ENCODE measurements at regions not wholly inside any gene's neighbourhood (a gene's known extent, or its start where the extent isn't known, plus 50 kb on each side); places are given as distances from the start of the nearest gene placed in this dataset.
A peak's percentile ranks its signal among the peaks of the same experiment; 100 is the strongest.

DNA sequence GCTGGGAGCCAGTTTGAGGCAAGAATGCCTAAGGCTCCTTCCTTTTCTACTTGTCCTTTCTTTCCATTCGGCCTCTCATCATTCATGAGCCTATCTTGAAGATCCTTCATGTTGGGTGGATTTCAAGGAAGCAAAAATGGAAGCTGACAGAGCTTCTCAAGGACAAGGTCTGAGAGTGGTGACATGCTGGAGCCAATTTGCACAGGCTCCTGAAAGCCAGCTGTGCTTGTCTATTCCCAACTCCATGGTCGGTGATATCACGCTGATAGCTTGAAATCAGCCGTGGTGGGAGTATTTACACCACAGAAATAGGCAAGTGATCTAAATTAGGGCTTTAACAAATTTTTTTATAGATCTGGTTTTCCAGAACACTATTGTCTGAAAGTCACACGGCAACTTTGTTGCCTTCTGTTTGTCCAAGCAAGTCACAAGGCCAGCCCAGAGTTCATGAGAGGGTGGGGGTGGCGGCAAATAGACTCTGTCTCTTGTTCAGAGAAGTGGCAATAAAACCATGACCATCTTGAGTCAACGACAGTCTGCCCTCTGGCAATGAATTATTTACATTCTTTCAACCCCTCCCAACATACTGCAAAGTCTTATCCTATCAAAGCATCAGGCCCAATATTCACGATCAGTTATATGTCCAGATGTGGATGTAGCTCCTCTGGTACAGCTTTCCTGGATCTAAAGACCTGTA lies 49.9 kb upstream of the SLC35F5 start:
- no peak overlapping the region for H2BK5ac ChIP-seq (ENCODE audit: low read depth, low read length, poor library complexity, severe bottlenecking)
- H2AK9ac ChIP-seq (replicated peaks; ENCODE audit: low read depth, low read length, poor library complexity): no peak overlapping the region
- CTCF ChIA-PET: no interaction called here
- H3K14ac ChIP-seq (replicated peaks; ENCODE audit: low read depth, low read length): no peak overlapping the region
- no peak overlapping the region for H3K56ac ChIP-seq (ENCODE audit: extremely low read depth, insufficient read depth, low read length)
- H2BK15ac ChIP-seq (ENCODE audit: low read depth, low read length): no peak overlapping the region
- no TSS peak for BruUV-seq (replicated peaks)
- H2AFZ ChIP-seq (replicated peaks; ENCODE audit: low read length, poor library complexity): no peak overlapping the region
- H2BK120ac ChIP-seq (ENCODE audit: low read depth, low read length): no peak overlapping the region
- H2BK20ac ChIP-seq (ENCODE audit: low read depth, low read length): peak overlapping the region; percentile 28; the same call in 1 of the 2 replicates
- no peak overlapping the region for H3K23ac ChIP-seq (ENCODE audit: low read depth, low read length)
- no peaks in the 10 kb centered on the region for H3K27me3 ChIP-seq (ENCODE audit: control insufficient read depth, insufficient read depth, low read length)
- ATAC-seq (ENCODE audit: low read depth) (no peak), DNase-seq (no peak)
- 78% methylated on average over 3 of the region's 8 CpGs; no CpG with 5 or more reads in 1 of the 2 experiments for WGBS, 2 experiments (ENCODE audit: extremely low coverage in 2 of 2, insufficient read length in 1 of 2)
- no peak overlapping the region for H2AK5ac ChIP-seq (ENCODE audit: low read depth, low read length)
- H3K4ac ChIP-seq (ENCODE audit: low read depth, low read length): no peak overlapping the region
- no peaks in the 10 kb centered on the region for H3K79me1 ChIP-seq (ENCODE audit: low read depth in 1 of 2, low read length in 2 of 2)
- in situ Hi-C loops (cut with MboI; ENCODE audit: low sequenced_read_pairs) (no loop called here), dilution Hi-C loops (cut with HindIII; ENCODE audit: low sequenced_read_pairs, unreplicated experiment) (no loop called here), intact Hi-C loops (cut with micrococcal nuclease) (no loop called here)
- no peaks in the 10 kb centered on the region for H4K20me1 ChIP-seq (ENCODE audit: insufficient read depth, low read length)
- no peak overlapping the region for H3K27ac ChIP-seq (ENCODE audit: insufficient read depth, low read length)
- TF ChIP-seq RFX5 (IDR thresholded peaks at IDR 0.05; ENCODE audit: low read depth, low read length): no peak
- TF ChIP-seq CEBPB (IDR thresholded peaks at IDR 0.05; ENCODE audit: low read depth, low read length): no peak
- TF ChIP-seq MAZ (IDR thresholded peaks at IDR 0.05; ENCODE audit: borderline replicate concordance, low read depth, low read length): no peak
- no peak for TF ChIP-seq RCOR1 (IDR thresholded peaks at IDR 0.05; ENCODE audit: insufficient replicate concordance, low read length)
- no peak for TF ChIP-seq CHD1 (IDR thresholded peaks at IDR 0.05; ENCODE audit: low read depth, low read length)
- TF ChIP-seq RAD21 (IDR thresholded peaks at IDR 0.05; ENCODE audit: low read length): no peak
- TF ChIP-seq NFE2L2 (IDR thresholded peaks at IDR 0.05; ENCODE audit: low read depth, low read length): no peak
- no peak for TF ChIP-seq MXI1 (IDR thresholded peaks at IDR 0.05; ENCODE audit: borderline replicate concordance, low read depth, low read length)
- TF ChIP-seq MAFK (IDR thresholded peaks at IDR 0.05; ENCODE audit: low read depth, low read length): no peak
- TF ChIP-seq, protein P1, sequence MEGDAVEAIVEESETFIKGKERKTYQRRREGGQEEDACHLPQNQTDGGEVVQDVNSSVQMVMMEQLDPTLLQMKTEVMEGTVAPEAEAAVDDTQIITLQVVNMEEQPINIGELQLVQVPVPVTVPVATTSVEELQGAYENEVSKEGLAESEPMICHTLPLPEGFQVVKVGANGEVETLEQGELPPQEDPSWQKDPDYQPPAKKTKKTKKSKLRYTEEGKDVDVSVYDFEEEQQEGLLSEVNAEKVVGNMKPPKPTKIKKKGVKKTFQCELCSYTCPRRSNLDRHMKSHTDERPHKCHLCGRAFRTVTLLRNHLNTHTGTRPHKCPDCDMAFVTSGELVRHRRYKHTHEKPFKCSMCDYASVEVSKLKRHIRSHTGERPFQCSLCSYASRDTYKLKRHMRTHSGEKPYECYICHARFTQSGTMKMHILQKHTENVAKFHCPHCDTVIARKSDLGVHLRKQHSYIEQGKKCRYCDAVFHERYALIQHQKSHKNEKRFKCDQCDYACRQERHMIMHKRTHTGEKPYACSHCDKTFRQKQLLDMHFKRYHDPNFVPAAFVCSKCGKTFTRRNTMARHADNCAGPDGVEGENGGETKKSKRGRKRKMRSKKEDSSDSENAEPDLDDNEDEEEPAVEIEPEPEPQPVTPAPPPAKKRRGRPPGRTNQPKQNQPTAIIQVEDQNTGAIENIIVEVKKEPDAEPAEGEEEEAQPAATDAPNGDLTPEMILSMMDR (conservative IDR thresholded peaks at IDR 0.05; ENCODE audit: low read depth, low read length): no peak
- TF ChIP-seq SMC3 (IDR thresholded peaks at IDR 0.05; ENCODE audit: low read depth, low read length): no peak
- TF ChIP-seq, protein P2, sequence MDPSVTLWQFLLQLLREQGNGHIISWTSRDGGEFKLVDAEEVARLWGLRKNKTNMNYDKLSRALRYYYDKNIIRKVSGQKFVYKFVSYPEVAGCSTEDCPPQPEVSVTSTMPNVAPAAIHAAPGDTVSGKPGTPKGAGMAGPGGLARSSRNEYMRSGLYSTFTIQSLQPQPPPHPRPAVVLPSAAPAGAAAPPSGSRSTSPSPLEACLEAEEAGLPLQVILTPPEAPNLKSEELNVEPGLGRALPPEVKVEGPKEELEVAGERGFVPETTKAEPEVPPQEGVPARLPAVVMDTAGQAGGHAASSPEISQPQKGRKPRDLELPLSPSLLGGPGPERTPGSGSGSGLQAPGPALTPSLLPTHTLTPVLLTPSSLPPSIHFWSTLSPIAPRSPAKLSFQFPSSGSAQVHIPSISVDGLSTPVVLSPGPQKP (IDR thresholded peaks at IDR 0.05; ENCODE audit: borderline replicate concordance, low read depth, low read length): no peak
- no peak for TF ChIP-seq BHLHE40 (IDR thresholded peaks at IDR 0.05; ENCODE audit: low read depth, low read length)
- TF ChIP-seq, protein P3, sequence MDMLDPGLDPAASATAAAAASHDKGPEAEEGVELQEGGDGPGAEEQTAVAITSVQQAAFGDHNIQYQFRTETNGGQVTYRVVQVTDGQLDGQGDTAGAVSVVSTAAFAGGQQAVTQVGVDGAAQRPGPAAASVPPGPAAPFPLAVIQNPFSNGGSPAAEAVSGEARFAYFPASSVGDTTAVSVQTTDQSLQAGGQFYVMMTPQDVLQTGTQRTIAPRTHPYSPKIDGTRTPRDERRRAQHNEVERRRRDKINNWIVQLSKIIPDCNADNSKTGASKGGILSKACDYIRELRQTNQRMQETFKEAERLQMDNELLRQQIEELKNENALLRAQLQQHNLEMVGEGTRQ (IDR thresholded peaks at IDR 0.05; ENCODE audit: low read depth, low read length): no peak
- TF ChIP-seq FOS (IDR thresholded peaks at IDR 0.05; ENCODE audit: low read depth, low read length): no peak
- no peak for TF ChIP-seq POLR2A (IDR thresholded peaks at IDR 0.05; ENCODE audit: low read depth, low read length)
- H3K4me1 ChIP-seq (ENCODE audit: control insufficient read depth, insufficient read depth, low read length): no peaks in the 10 kb centered on the region
- no peak overlapping the region for H3K4me2 ChIP-seq (ENCODE audit: low read depth, low read length)
- no peaks in the 10 kb centered on the region for H3K36me3 ChIP-seq (ENCODE audit: control insufficient read depth, insufficient read depth, low read length)
- H3K9ac ChIP-seq (ENCODE audit: low read depth, low read length): no peak overlapping the region
- no peak overlapping the region for H3K18ac ChIP-seq (ENCODE audit: low read depth, low read length)
- H3K4me3 ChIP-seq (ENCODE audit: insufficient read depth, low read depth, low read length): no peak overlapping the region
- H3K9me1 ChIP-seq (ENCODE audit: insufficient read depth, low read length): no peaks in the 10 kb centered on the region
- no peaks in the 10 kb centered on the region; the same call in 1 of the 2 replicates for H3K9me3 ChIP-seq (ENCODE audit: control insufficient read depth, insufficient read depth, low read length)
- POLR2A ChIA-PET (ENCODE audit: unreplicated experiment): no interaction called here
- H4K8ac ChIP-seq (ENCODE audit: low read depth in 2 of 2, low read length in 2 of 2): 0 out of 4 replicates have a peak overlapping the region, but pooled peaks of 1 of the 2 experiments have one; percentile 3
- H4K91ac ChIP-seq (ENCODE audit: insufficient read depth, low read depth, low read length): no peak overlapping the region; the same call in 1 of the 2 replicates
- no peak overlapping the region for H4K5ac ChIP-seq (ENCODE audit: low read depth, low read length)
